Tongue (tissue), 1 donor: ENCODE measurements at regions not wholly inside any gene's neighbourhood (a gene's known extent, or its start where the extent isn't known, plus 50 kb on each side); places are given as distances from the start of the nearest gene placed in this dataset.

ENCODE experiments used
- DNase-seq: peaks from one replicate; pipeline ENCODE4 v3.0.0-alpha.2; 2015

DNA sequence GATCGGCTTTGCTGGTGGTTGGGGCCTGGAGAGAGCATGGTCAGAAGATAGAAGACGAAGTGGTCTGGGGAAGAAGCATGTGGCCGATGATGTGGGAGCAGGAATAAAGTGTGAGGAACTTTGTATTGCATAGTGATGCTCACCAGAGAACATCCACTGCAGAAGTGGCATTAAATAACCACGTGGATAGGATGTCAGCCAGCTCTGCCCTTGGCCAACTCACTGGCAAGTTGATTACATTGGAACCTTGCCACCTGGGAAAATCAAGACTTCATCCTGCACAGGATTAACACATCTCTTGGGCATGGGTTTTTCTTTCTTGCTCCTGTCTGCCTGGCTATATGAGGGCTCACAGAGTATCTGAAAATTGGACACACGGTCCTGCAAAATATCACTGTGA lies 217.4 kb downstream of the DMRT2 start:
- DNase-seq = no peak

- no peak for DNase-seq
Measured at GRCh38 chr9:1269533-1270315, 219.6 kb downstream of the DMRT2 start.

DNA sequence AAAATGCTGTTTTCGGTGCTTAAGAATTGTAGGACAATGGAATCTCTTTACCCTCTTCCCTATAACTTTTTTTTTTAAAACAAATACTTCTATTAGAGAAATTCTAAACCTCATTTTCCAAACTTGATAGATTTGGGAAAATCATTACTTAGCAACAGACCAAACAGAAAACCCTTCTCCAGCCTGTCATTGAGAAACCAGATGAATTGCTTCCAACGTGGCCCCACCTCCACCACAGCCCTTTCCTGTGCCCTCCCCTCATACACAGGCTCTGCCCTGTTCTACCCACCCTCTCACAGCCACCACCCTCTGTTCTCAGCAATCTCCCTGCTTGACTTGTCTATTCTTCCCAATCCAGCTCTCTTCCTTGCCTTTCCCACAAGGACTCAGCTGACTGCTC lies 221.2 kb downstream of the DMRT2 start:
- no peak for DNase-seq

- no peak for DNase-seq
Measured at GRCh38 chr9:1271786-1272185, 221.6 kb downstream of the DMRT2 start.

- no peak for DNase-seq
Measured at GRCh38 chr9:1272488-1272887, 222.3 kb downstream of the DMRT2 start.

DNA sequence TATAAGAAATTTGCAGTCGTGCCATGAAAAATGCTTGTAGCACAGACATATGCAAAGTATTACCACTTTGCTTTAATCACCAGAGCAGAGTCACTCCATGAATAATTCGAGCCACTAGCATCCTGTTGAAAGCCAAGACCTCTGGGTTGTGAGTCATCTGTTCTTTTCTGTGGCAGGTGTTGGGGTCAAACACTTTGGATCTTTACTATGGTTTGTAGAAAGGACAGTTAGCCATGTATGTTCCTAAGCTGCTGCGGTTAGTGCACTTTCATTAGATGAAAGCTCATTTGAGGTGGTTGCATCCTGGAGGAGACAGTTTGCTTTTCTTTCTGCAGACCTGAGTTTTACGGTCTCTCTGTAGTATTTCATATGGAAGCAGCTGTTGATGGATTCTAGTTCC lies 223.7 kb downstream of the DMRT2 start:
- peak; percentile 32 for DNase-seq

GRCh38 chr9:1274334-1274733 lies 224.2 kb downstream of the DMRT2 start:
- DNase-seq = no peak

DNA sequence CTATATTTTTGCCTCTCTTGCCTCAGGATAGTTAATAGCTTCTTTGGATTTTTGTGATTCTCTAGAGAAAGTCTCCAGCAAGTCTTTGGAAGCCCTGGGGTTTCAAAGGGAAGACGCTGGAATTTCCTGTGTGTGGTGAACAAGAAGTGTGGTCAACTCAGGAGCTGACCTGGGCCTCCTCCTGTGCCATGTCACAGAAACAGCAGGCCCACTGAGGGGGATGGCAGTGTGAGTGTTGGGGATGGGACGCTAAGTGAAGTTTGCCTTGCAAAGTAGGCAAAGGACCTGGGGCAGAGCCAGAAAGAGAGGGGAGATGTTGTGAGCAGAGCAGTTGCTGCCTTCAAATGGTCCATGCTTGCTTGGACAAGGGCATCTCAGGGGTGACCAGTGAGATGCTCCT lies 226.3 kb downstream of the DMRT2 start:
- no peak for DNase-seq

GRCh38 chr9:1284727-1285126 lies 234.6 kb downstream of the DMRT2 start:
- no peak for DNase-seq

GRCh38 chr9:1285526-1285925 lies 235.4 kb downstream of the DMRT2 start:
- DNase-seq = peak; percentile 69

DNA sequence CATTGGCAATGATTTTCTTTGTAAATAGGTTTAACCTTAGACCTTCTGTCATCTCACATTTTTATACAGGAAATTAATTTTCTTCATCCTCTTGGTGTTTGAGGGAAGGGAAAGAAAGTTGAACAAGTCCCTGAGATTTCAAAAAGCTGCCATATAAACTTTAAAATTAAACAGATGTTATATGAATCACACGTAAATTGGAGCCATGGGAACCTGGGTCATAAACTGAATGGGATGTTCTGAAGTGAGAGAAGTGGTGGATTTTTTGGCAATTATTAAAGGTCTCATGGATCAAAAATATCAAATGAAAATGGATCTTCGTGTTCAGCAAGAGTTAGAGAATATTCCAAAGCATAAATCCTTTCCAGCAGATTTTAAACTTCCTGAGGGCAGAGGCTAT lies 242.2 kb downstream of the DMRT2 start:
- DNase-seq = no peak

DNA sequence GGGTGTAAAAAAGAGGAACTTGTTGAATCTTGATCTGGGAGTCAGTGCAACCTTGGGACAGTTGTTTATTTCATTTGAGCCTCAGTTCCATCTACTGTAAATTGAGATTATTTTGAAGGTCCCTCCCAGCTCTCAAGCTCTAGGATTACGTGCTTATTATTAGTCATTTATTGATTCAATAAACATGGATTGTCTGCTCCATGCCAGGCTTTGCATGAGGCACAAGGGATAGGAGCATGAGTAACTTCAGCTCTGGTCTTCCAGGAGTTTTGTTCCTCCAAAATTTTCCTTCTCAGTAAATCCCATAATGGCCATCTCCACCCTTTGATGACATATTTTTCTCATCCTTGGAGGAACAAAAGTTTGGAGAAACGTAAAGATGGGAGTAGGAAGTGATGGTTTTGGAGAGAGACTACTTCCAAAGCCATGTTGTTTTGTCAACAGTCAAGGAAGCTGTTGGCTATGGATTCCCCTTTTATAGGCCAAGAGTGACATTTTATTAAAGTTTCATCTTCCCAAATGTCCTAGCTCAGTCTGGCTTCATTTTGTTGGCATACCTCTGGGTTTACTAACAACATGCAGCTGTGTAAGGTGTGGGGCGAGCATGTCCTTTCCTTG lies 244.6 kb downstream of the DMRT2 start:
- peak; percentile 13 for DNase-seq

GRCh38 chr9:1296331-1296730 lies 246.2 kb downstream of the DMRT2 start:
- no peak for DNase-seq

- no peak for DNase-seq
Measured at GRCh38 chr9:1298046-1298445, 247.9 kb downstream of the DMRT2 start.

DNA sequence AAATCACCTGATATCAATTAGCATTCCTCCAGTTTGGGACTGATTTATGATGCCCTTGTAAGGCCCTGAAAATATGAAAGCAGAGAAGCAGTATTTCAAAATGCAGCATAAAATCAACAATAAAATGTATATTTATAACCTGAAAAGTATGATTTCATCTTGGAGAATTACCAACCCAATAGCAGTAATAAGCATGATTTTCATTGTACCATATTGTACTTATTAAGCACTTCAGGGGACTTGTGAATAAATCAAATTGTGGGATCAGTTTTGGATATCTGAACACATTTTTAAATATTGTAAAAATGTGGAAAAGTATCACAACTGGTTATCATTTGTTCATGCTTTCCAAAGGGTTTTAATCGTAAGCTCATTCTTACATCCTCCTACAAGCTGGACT lies 250.8 kb downstream of the DMRT2 start:
- no peak for DNase-seq

DNA sequence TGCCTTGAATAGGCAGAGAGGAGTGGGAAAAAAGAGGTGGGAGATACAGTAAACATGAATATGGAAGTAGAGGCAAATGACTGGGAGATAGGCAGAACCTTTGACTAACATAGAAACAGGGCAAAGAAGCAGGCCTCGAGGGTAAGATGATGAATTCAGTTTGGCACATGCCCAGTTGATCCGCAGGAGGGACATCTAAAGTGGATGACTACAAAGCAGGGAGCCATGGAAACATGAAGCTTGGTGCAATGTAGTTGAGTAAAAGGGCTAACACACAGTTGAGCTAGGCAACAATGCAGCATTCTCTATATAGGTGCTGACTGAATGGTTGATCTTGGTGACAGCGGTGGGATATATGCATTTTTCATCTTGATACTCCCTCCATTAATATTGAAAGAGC lies 253.8 kb downstream of the DMRT2 start:
- DNase-seq = no peak

- DNase-seq = no peak
Measured at GRCh38 chr9:1311462-1312042, 261.4 kb downstream of the DMRT2 start.

DNA sequence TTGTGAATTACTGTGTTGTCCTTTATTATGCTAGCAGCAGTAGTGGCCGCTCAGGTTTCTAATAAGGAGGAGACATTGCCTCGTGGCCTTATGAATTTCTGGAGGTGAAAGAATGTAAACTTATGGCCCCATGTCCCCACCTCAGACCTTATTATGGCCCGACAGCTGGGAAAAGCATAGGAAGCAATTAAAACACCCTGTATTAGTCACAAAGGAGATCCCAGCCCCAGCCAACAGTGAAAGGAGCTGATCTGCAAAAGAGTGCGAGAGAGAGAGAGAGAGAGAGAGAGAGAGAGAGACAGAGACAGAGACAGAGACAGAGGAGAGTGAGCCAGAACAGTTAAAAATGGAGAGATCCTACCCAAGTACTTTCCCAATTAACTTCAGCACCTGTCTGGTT lies 269.3 kb downstream of the DMRT2 start:
- DNase-seq = peak; percentile 25

- peak; percentile 78 for DNase-seq
Measured at GRCh38 chr9:1320051-1320557, 269.9 kb downstream of the DMRT2 start.

GRCh38 chr9:1320607-1321195 lies 270.5 kb downstream of the DMRT2 start:
- peak; percentile 76 for DNase-seq

DNA sequence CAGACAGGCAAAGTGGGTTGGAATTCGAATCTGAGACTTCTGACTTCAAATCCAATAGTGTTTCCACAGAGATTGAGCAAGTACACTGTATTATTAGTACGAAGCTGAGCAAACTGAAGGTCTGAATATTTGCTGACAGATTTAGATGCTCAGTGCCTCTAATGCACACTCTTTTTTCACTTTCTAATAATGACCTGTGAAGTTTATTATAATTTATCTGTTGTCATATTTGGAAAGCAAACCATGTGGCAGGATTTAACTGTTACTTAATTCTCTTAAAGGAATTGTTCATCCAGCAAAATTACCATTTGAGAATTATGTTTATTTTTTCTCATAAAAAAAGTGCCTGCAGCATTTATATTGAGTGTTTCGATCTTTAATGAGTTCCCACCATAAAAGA lies 277.3 kb downstream of the DMRT2 start:
- no peak for DNase-seq

DNA sequence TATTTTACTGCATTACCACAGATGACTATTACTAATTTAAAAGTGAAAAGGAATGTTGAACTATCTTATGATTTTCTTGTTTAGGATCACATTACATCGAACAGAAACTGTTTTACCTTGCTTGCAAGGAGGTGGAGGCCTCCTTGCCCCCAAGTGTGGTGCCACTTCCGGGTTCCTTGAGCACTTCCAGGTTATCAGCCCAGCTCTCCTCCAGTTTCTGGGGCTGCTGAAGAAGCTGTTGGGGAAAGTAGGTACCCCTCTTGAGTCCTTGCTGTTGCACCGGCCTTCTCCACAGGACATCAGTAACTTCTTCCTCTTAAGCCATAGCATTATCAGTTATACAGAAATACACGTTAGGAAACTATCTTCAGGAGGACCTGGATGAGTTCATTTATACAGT lies 278.2 kb downstream of the DMRT2 start:
- DNase-seq = no peak

- DNase-seq = no peak
Measured at GRCh38 chr9:1331546-1332038, 281.4 kb downstream of the DMRT2 start.
